GM21390 (cell line): ENCODE measurements at regions not wholly inside any gene's neighbourhood (a gene's known extent, or its start where the extent isn't known, plus 50 kb on each side); places are given as distances from the start of the nearest gene placed in this dataset.
A peak's percentile ranks its signal among the peaks of the same experiment; 100 is the strongest.
"Not testable (repeated sequence)": the region's sequence is repeated elsewhere in the genome, so short reads cannot be mapped to it uniquely, and the experiment has no call there.

ENCODE experiments used
- ATAC-seq: cut with Tn5 transposase; IDR thresholded peaks from one replicate; pipeline ENCODE4 v1.9.1; 2021; ENCODE audit not compliant: unreplicated experiment

DNA sequence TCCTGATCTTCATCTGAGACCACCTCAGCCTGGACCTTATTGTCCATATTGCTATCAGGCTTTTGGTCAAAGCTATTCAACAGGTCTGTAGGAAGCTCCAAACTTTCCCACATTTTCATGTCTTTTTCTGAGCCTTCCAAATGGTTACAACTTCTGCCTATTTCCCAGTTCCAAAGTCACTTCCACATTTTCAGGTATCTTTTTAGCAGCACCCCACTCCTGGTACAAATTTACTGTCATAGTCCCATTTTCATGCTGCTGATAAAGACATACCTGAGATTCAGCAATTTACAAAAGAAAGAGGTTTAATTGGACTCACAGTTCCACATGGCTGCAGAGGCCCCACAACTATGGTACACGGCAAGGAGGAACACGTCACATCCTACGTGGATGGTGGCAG lies 815.5 kb downstream of the KCNJ2 start:
- no peak for ATAC-seq

DNA sequence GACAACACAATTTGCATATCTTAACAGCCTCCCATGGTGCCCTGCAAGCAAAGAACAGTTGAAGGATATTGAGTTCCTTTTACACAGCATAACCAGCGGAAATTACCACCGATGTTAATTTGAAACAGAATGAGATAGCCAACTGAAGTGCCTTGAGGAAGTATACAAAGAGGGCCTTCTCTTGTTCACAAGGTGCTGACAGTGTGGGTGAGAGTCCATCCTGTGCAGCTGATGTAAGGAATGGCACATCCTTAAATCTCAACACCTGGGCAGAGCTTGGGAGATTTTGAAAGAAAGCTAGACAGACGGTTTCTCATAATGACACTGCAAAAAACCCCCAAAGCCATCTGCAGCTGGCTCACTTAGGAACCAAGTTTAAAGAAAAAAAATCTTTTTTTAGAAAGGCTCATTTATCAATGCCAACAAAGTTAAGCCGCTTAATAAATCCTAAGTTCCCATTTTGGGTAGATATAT lies 818.6 kb downstream of the KCNJ2 start:
- peak; percentile 54 for ATAC-seq

DNA sequence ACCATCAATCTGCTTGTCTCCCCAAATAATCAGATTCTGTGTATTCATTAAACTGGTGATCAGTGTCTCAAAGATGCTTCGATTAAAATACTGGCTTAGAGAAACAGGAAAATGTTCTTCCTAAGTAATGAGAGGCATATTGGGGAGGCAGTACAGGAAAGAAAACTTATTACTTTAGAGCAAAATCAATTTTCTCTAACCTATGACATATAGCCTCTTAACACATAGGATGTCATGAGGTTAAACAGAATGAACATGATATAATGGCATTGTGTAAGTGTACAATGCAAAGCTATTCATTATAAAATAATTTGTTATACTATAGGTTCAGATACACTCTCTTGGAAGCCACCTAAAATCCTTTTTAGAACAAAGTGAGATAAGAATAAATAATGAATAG lies 819.3 kb downstream of the KCNJ2 start:
- ATAC-seq: no peak

DNA sequence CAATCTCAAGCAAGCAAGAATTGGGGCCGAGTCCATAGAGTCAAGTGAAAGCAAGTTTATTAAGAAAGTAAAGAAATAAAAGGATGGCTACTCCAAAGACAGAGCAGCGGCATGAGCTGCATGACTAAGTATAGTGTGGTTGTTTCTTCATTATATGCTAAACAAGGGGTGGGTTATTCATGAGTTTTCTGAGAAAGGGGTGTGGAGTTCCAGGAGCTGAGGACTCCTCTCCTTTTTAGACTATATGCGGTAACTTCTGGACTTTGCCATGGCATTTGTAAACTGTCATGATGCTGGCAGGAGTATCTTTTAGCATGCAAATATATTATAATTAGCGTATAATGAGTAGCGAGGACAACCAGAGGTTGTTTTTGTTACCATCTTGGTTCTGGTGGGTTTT lies 819.9 kb downstream of the KCNJ2 start:
- no peak for ATAC-seq

- ATAC-seq: no peak
Measured at GRCh38 chr17:70994194-70994593, 824.9 kb downstream of the KCNJ2 start.

DNA sequence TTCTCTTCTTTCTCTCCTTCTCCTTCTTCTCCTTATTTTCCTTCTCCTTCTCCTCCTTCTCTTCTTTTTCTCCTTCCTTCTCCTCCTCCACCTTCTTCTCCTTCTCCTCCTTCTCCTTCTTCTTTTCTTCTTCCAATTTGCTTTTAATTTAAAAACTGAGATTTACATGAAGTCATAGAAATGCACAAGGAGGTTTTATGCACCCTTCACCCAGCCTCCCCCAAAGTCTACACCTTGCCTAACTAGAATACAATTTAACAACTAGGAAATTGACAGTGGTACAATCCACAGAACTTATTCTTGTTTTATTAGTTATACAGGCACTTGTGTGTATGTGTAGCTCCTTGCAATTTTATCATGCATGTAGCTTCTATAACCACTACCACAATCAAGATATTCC lies 826.7 kb downstream of the KCNJ2 start:
- ATAC-seq: no peak

GRCh38 chr17:71003736-71004135 lies 834.4 kb downstream of the KCNJ2 start:
- ATAC-seq: no peak

DNA sequence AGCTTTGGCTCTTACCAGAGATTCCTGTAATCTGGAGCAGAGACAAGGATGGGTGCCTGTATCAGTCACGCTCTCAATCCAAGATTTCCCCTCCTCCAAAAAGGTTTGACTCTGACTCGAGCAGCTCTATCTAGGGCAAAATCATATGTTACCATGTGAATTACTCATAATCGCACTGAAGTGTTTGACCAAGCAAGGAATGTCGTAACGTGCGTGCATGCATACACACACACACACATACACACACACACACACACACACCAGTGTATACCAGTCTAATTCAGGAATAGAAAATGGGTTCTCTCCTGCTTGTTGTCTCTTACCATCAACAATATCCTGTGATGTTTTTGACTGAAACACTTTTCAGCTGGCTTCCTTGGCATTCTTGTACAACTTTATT lies 835.1 kb downstream of the KCNJ2 start:
- ATAC-seq: no peak

DNA sequence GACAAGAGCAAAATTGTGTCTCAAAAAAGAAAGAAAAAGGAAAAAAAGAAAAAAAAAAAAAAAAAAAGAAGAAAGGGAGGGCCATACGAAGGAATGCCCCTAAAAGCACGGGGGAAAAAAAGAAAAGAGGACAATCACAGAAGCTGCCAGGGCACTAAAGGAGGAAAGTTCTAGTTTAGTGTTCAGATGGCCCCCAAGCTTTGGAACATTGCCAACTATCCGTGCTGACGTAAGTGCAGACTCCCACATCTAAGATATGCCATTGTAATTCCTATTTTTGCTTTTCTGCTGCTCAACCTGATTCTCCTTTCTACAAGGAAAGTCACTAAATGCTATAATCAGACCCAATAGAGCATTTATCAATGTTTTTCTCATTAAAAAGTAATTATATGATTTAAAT lies 842.1 kb downstream of the KCNJ2 start:
- no peak for ATAC-seq

DNA sequence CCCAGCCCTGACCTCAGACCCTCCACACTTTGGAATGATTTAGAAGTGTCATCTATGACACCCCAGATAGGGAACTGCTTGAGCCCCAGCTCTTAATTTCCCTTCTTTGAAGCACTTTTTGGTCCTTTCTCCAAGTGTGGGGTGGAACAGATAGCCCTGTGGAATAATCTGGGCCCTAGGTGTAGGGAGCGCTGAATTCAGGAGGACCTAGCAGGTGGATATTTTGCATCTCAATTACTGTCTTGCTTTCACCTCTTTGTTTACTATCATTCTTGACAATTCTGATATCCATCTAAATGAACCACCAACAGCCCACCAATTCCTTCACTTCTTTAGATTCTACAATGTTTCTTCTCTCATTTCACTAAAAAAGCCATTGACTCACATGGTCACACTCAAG lies 850.4 kb downstream of the KCNJ2 start:
- ATAC-seq: no peak

DNA sequence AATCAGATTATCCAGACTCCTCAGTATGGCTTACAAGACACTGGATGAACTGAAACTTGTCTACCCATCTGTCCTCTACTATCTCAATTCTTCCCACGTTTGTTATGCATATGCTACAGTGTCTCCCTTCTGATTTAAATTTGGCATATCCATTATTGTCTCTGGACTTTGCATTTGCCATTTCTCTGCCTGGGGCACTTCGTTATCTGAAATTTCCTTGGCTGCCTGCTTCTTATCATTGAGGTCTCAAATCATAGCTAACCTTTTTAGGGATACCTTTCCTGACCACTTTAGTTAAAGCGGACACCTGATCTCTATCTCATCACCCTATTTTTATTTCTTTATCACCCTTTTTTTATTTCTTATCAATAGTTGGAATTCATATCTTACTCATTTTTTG lies 853.4 kb downstream of the KCNJ2 start:
- no peak for ATAC-seq

GRCh38 chr17:71023249-71024030 lies 854.1 kb downstream of the KCNJ2 start:
- no peak for ATAC-seq

GRCh38 chr17:71024172-71024571 lies 854.8 kb downstream of the KCNJ2 start:
- ATAC-seq: no peak

DNA sequence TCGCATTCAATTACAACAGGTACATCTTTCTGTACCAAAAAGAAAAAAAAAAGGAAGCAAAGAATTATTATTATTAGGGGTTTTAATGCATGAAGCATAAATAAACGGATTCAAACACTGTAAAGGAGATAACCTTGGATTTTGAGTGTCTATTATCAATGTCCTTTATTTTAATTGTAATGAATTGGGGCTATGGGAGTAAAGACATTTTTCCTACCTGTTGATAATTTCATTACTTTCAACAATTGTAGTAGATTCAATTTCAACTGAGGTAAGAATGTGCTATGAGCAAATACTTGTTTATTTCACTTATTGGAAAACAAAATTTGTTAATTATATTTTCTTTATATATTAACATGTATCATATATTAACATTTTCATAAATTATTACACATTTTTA lies 855.6 kb downstream of the KCNJ2 start:
- ATAC-seq: no peak

GRCh38 chr17:71029246-71029645 lies 859.9 kb downstream of the KCNJ2 start:
- ATAC-seq: no peak

DNA sequence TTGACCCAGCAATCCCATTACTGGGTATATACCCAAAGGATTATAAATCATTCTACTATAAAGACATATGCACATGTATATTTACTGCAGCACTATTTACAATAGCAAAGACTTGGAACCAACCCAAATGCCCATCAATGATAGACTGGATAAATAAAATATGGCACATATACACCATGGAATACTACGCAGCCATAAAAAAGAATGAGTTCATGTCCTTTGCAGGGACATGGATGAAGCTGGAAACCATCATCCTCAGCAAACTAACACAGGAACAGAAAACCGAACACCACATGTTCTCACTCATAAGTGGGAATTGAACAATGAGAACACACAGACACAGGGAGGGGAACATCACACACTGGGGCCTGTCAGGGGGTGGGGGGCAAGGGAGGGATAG lies 862.0 kb downstream of the KCNJ2 start:
- not testable (repeated sequence) for ATAC-seq

DNA sequence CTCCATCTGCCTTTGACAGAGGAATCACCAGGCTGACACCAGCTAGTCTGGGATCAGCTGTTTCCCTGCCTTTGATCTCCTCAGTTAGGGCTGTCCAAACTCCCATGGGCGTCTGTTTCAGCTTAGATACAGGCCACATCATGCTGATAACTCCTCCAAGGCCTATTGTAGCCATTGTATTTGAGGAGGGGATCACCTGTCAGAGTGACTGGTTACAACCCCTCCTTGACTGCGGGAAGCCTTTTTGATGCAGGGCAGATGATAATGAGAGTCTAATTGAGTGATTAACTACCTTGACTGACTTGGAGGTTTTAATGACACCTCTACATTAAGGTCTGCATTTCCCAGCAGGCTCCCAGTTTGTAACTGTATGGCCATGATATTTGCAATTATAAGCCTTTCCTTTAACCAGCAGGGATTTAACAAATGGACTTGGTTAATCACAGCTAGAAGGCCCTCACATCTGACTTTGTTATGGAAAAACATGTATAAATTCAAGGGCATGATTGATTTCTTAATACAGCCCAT lies 863.5 kb downstream of the KCNJ2 start:
- no peak for ATAC-seq

- ATAC-seq: no peak
Measured at GRCh38 chr17:71033336-71033735, 864.0 kb downstream of the KCNJ2 start.

DNA sequence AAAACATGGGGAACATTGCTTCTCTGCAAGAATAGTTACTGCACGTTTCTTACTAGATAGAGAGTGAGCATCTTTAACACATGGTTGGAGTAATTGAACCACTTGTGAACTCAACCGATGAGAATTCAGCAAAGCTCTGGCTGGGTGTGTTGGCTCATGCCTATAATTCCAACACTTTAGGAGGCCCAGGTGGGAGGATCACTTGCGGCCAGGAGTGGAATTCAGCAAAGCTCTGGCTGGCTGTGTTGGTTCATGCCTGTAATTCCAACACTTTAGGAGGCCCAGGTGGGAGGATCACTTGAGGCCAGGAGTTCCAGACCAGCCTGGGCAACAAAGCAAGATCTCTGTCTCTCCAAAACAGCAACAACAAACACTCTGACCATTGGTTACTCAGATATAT lies 865.9 kb downstream of the KCNJ2 start:
- ATAC-seq: no peak

GRCh38 chr17:71037386-71037785 lies 868.1 kb downstream of the KCNJ2 start:
- no peak for ATAC-seq

DNA sequence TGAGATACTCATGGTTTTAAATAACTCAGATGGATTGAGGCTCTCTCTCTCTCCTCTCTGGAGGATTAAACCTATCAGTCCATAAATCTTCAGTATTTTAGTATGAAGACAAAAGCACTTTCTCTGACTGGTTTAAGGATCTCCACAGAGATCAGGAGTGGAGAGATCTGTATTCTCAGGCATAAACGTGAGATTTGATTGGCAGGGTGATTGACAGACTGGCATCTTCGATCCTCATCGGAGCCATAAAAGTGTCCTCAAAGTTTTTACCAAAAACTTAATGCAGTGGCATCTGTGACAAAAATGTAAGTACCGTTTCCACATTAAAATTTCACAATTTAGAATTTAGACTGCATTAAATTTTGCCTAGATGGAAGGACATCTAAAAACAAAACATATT lies 870.1 kb downstream of the KCNJ2 start:
- ATAC-seq: no peak

DNA sequence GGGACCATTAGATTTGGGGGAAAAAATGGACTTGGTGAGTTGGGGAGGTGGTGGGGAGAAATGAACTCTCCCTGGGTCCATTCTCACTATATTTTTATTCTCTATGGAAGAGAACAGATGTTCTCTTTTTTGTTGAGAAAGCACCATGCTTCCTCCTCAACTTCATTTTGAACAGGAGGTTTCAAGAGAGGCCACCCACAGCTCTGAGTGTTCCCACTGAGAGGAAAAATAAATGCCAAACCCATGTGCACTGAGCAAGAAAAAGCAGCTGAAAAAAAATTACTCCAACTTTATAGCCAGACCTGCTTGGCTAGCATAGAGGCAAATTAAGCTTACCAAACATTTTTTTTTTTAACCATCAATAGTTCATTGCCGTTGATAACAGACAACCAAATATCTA lies 883.6 kb downstream of the KCNJ2 start:
- ATAC-seq: no peak

DNA sequence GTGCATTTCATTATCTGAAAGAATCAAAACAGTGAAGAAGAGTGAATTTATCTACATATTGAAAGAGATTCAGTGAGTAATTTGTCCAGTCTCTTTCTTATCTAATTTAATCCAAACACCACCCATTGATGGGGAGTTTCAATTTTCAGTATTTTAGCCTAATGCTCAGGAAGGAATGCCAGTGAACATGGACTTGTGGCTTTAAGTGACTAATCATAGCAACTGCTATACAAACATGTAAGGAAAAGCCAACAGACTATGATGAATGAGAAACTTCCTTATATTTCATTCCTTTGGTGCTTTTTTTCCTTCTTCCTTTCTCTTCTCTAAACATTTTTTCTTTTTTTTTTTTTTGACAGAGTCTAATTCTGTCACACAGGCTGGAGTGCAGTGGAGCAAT lies 885.8 kb downstream of the KCNJ2 start:
- no peak for ATAC-seq
